ENCODE measurements at regions not wholly inside any gene's neighbourhood (a gene's known extent, or its start where the extent isn't known, plus 50 kb on each side); places are given as distances from the start of the nearest gene placed in this dataset.

DNA sequence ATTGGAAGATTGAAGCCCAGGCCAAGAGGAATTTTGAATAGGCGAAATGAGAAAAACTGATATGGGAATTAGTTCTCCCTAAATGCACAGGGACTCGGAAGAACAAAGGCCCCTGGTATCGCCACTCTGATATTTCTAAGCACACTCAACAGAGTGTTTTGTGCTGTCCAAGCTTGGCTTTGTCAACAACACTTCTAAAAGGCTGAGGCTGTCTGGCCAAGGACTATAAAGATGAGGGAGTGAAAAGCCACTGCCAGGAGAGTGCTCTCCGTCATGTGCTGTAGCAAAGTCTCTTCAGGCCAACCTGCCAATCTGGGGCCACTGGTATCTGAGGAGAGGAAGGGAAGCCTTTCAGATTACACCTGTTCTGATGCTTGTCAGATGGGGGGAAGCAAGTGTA is 611.2 kb upstream of the PIK3C3 start:
- DNase-seq (ENCODE audit: low spot score in 2 of 2) (no peak), ATAC-seq (no peak)
- no peaks in the 10 kb centered on the region for H3K4me1 Mint-ChIP-seq
- no peak overlapping the region for H3K27ac Mint-ChIP-seq
- H3K36me3 Mint-ChIP-seq = no peaks in the 10 kb centered on the region
- no peak overlapping the region for H3K4me3 Mint-ChIP-seq
- H3K9me3 Mint-ChIP-seq = peaks cover 20% of the 10 kb centered on the region

DNA sequence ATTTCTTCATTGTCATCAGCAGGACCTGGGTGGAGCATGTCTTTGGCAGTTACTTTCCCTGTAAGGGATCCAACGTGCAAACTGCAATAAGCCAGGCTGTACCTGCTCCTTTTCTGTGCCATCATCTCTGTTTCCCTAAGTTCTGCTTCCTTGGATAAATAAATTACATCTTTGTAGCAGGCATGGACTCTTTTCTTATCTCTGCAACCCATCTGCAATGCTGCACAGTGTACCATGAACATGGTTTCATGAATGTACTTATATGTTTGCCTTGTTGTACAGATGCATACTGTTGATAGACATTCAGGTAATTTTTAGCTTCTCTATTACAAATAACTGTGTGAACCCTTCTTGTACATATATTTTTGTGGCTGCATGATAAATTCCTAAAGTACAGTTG is 616.7 kb upstream of the PIK3C3 start:
- Mint-ChIP-seq H3K27ac (no peak overlapping the region), H3K36me3 (no peaks in the 10 kb centered on the region), H3K4me3 (no peak overlapping the region), H3K4me1 (no peaks in the 10 kb centered on the region), H3K9me3 (peaks cover 18% of the 10 kb centered on the region)
- no peak for DNase-seq (ENCODE audit: low spot score in 2 of 2)
- ATAC-seq = no peak

DNA sequence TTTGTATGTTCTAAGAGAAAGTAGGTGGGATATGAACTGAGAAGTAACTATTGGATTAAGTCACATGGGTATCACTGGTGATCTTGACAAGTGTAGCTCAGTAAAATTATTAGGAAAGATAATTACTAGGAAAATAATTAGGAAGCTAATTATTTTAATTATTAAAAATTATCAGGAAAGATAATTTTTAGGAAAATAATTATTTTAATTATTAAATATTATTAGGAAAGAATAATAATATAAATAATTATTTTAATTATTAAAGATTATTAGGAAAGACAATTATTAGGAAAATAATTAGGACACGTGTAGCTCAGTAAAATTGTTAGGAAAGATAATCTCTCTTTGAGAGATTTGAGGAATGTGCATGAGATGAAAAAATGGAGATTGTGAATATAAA is 623.4 kb upstream of the PIK3C3 start:
- Mint-ChIP-seq H3K9me3 (peaks cover 6% of the 10 kb centered on the region), H3K4me1 (no peaks in the 10 kb centered on the region), H3K4me3 (no peak overlapping the region), H3K27ac (no peak overlapping the region), H3K36me3 (no peaks in the 10 kb centered on the region)
- ATAC-seq (no peak), DNase-seq (ENCODE audit: low spot score in 2 of 2) (no peak)

DNA sequence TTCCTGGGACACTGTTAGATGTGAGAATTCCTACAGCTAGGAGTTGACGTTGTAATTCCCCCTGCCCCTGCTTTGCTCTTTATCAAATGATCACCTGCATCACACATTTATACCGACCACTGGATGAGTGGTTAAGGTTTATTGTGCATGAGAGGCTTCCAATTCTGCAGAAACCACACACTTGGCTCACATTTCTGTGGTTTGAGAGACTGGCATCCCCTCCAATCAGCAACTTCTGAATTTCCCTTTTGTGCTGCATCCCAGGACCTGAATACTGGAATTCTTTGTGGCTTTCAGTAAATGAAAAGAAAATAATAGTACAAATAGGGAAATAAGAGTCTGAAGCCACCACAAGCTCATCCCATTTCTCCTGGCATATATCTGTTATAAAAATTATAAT is 628.7 kb upstream of the PIK3C3 start:
- no peaks in the 10 kb centered on the region for H3K4me1 Mint-ChIP-seq
- DNase-seq (ENCODE audit: low spot score in 2 of 2) = no peak
- peaks cover 18% of the 10 kb centered on the region for H3K9me3 Mint-ChIP-seq
- H3K27ac Mint-ChIP-seq = no peak overlapping the region
- no peak overlapping the region for H3K4me3 Mint-ChIP-seq
- ATAC-seq = no peak
- H3K36me3 Mint-ChIP-seq = no peaks in the 10 kb centered on the region

DNA sequence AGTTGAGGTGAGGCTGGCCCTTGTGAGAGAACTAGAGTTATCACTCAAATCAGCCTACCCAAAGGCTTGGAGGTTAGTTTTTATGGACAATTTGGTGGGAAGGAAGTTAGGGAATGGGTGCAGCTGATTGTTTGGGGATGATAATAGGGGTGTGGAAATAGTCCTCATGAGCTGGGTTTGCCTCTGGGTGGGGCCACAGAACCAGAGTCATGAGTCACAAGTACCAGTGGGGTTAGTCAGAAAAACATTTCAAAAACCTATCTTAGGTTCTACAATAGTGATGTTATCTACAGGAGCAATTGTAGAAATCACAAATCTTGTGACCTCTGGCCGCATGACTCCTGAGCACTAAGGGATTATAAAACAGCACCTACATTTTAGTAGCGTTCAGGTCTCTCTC is 630.1 kb upstream of the PIK3C3 start:
- H3K9me3 Mint-ChIP-seq = peaks cover 23% of the 10 kb centered on the region
- DNase-seq (ENCODE audit: low spot score in 2 of 2) = no peak
- no peaks in the 10 kb centered on the region for H3K36me3 Mint-ChIP-seq
- H3K4me1 Mint-ChIP-seq = no peaks in the 10 kb centered on the region
- no peak overlapping the region for H3K27ac Mint-ChIP-seq
- H3K4me3 Mint-ChIP-seq = no peak overlapping the region
- no peak for ATAC-seq

DNA sequence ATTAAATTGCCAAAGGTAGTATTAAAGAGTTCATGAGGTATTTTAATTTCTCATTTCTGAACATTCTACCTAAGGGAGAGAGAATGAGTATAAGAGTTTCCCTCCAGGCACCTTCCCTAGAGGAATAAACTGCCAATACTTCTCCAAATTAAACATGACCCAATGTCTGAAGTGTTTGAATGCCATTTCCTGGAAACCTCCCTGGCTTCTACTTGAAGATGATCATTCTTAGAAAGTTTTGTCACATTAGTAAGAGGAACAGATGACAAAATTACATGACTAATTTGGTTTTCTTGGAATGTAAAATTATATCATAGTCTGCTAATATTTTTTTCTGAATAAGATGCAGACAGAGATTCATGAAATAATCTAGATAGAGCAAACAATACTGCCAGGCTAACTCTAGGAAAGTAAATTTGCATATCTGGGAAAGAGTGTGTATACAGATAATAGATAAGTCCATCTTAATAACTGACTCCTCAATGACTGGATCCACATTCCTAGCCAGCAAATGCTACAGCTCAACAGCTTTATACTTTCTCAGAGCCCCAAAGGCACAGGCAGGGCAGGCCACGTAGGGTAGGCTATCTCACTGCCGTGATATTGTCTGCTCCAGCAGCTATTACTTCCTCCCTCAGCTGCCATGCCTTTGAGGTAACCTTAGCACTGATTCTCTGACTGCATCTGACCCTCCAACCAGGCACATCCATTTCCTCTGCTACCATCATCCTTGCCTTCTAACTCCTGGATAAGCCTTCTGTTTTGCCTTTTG is 630.8 kb upstream of the PIK3C3 start:
- no peak overlapping the region for H3K4me3 Mint-ChIP-seq
- H3K4me1 Mint-ChIP-seq = no peaks in the 10 kb centered on the region
- H3K27ac Mint-ChIP-seq = no peak overlapping the region
- no peak for DNase-seq (ENCODE audit: low spot score in 2 of 2)
- H3K36me3 Mint-ChIP-seq = no peaks in the 10 kb centered on the region
- H3K9me3 Mint-ChIP-seq = peaks cover 23% of the 10 kb centered on the region
- no peak for ATAC-seq

DNA sequence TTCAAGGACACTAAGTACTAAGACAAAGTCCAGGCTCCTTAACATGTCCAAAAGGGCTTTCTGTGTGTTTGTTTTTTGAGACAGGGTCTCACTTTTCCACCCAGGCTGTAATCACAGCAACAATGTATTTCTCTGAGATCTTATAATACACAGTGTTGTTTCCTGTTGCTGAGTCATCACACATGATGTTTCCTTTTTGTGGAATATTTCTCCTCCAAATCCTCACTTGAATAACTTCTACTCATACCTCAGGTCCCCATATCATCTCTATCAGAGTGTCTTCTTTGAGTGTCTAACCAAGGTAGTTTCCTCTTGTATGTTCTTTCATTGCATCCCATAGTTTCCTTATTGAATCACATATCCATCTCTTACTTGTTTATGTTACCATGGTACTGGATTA is 632.0 kb upstream of the PIK3C3 start:
- peaks cover 27% of the 10 kb centered on the region for H3K9me3 Mint-ChIP-seq
- DNase-seq (ENCODE audit: low spot score in 2 of 2) (no peak), ATAC-seq (no peak)
- no peaks in the 10 kb centered on the region for H3K4me1 Mint-ChIP-seq
- H3K4me3 Mint-ChIP-seq = no peak overlapping the region
- no peak overlapping the region for H3K27ac Mint-ChIP-seq
- no peaks in the 10 kb centered on the region for H3K36me3 Mint-ChIP-seq

DNA sequence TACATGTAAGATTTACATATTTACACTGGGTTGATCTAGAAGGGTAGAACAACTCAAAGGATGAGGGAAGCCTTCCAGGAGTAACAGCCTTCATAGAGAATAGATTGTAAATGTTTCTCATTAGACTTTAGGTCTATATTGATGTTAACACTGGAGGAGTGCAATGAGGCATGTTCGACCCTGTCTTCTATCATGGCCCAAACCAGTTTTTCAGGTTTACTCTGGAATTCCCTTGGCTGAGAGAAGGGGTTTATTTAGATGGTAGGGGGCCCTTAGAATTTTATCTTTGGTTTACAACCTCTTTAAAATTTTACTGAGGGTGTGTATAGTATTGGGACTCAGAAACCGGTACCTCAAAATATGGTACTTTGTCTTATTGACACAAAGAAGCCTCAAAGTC is 634.9 kb upstream of the PIK3C3 start:
- H3K27ac Mint-ChIP-seq = no peak overlapping the region
- H3K4me1 Mint-ChIP-seq = no peaks in the 10 kb centered on the region
- no peak for ATAC-seq
- peaks cover 19% of the 10 kb centered on the region for H3K9me3 Mint-ChIP-seq
- DNase-seq (ENCODE audit: low spot score in 2 of 2) = no peak
- H3K4me3 Mint-ChIP-seq = no peak overlapping the region
- H3K36me3 Mint-ChIP-seq = no peaks in the 10 kb centered on the region

DNA sequence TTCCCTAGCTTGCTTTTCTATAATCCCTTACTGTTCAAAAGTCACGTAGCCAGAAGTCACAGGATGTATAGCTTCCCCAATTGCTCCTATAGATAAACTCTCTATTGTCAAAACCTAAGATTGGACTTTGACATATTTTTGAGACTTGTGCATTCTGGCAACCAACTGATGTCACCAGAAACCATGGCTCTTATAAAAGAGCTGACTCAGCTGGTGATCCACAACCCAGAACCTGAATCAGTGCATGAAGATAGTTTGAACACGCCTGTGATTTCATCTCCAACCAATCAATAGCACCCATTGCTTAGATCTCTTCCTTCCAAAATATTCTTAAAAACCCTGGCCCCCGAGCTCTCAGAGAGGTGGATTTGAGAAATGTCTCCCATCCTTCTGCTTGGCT is 639.9 kb upstream of the PIK3C3 start:
- Mint-ChIP-seq H3K36me3 (no peaks in the 10 kb centered on the region), H3K4me3 (no peak overlapping the region), H3K9me3 (peaks cover 13% of the 10 kb centered on the region), H3K27ac (no peak overlapping the region), H3K4me1 (no peaks in the 10 kb centered on the region)
- ATAC-seq (no peak), DNase-seq (ENCODE audit: low spot score in 2 of 2) (no peak)

DNA sequence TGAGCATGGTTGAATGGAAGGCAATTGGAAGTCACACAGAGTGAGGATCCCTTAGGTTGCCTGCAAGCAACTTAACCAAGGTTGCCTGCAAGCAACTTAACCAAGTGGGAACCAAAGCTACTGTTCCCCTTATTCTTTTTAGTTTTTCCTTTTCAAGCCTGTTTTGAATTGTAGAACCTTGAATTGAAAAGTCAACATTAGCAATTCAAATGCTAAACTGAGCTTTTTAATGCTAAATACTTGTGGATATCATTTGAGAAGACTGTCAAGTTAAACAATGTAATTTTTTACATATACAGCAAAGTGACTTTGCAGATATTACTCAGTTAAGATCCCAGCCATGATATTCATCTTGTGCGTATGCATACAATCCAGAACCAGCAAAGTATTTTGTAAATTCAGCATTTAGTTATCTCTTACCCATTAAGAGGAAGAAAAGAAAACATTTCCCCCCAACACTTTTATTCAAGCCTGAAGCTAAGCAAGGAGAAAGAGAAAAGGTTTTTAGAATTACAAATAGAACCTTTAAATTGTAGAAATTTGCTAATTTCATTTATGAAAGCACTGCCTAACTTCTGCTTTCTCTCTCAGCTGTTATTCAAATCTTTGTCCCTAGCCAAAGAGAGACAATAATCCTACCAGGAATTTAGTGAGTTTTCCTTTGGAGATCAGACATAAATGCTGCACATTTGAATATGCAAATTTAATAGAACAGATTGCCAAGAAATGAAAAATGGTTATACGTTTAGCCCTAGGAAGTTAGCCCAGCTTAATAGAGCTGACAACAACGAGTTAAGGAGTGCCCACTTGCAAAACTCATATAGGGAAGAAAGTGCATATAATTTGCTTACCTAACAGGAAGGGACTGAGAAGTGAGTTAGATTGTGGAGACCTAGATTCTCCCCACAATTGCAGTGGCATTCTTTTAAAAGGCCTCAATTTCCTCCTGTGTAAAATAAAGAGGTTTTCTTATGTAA is 643.2 kb upstream of the PIK3C3 start:
- no peak for DNase-seq (ENCODE audit: low spot score in 2 of 2)
- peaks cover 14% of the 10 kb centered on the region for H3K9me3 Mint-ChIP-seq
- H3K4me3 Mint-ChIP-seq = no peak overlapping the region
- no peaks in the 10 kb centered on the region for H3K36me3 Mint-ChIP-seq
- H3K27ac Mint-ChIP-seq = no peak overlapping the region
- H3K4me1 Mint-ChIP-seq = no peaks in the 10 kb centered on the region
- ATAC-seq = no peak

DNA sequence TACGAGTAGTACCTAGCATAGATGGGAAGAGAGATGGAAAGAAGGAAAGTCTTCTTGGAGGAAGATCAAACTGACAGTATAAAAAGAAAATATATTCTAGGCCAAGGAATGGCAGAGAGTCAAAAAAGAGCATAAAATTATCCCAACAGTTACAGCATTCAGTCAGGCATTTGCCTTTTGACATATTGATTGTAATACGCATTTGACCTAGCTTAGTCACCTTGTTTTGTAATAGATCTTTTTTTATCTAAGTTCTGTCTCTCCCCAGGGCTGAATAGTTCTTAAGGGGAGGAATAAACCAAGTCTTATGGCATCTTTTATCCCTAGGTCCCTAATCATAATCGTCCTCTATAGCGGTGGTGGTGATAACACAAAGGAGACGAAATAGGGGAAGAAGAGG is 657.3 kb upstream of the PIK3C3 start:
- H3K4me3 Mint-ChIP-seq = no peak overlapping the region
- no peak for ATAC-seq
- peaks cover 23% of the 10 kb centered on the region for H3K9me3 Mint-ChIP-seq
- no peaks in the 10 kb centered on the region for H3K4me1 Mint-ChIP-seq
- H3K27ac Mint-ChIP-seq = no peak overlapping the region
- no peaks in the 10 kb centered on the region for H3K36me3 Mint-ChIP-seq
- no peak for DNase-seq (ENCODE audit: low spot score in 2 of 2)

DNA sequence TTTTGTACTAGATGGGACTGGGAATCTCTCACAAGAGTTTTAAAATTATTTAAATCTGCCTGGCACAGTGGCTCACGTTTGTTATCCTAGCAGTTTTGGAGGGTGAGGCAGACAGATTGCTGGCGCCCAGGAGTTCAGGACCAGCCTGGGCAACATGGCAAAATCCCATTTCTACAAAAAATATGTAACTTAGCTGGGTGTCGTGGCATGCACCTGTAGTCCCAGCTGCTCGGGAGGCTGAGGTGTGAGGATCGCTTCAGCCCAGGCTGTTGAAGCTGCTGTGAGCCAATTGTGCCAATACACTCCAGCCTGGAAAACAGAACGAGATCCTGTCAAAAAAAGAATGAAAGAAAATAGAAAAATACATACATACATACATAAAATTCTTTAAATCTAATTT is 685.7 kb upstream of the PIK3C3 start:
- Mint-ChIP-seq H3K9me3 (peaks cover 12% of the 10 kb centered on the region), H3K36me3 (no peaks in the 10 kb centered on the region), H3K4me1 (no peaks in the 10 kb centered on the region), H3K4me3 (no peak overlapping the region), H3K27ac (no peak overlapping the region)
- DNase-seq (ENCODE audit: low spot score in 2 of 2) = no peak
- ATAC-seq = no peak

DNA sequence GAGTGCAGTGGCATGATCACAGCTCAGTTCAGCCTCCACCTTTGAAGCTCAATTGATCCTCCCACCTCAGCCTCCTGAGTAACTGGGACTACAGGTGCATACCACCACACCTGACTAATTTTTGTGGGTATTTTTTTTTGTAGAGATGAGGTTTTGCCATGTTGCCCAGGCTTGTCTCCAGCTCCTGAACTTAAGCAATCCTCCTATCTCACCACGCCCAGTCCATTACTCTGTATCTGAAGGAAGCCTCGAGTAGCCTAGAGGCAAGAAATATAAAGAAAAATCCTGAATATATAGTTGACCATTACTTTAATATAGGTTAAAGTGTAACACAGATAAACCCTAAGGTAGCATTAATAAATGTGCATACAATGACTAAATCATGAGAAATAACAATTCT is 686.8 kb upstream of the PIK3C3 start:
- Mint-ChIP-seq H3K4me3 (no peak overlapping the region), H3K4me1 (no peaks in the 10 kb centered on the region), H3K36me3 (no peaks in the 10 kb centered on the region), H3K9me3 (peaks cover 5% of the 10 kb centered on the region), H3K27ac (no peak overlapping the region)
- no peak for ATAC-seq
- no peak for DNase-seq (ENCODE audit: low spot score in 2 of 2)

DNA sequence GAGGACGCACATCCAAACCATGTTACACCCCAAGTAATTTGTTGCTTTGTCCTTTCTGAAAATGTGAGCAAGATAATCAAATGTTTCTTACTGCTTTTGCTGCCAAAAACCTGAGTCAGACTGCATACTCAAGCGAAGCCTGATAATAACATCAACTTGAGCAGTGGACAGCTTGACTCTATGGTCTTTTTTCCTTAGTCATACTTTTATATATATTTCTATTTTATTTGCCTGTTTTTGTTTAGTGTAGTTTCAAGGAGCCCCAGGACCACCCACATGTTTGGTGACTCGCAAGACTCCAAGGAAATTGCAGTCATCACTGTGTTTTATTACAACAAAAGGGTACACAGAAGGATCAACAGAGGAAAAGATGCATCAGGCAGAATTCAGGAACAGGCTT is 688.4 kb upstream of the PIK3C3 start:
- Mint-ChIP-seq H3K9me3 (peaks cover 12% of the 10 kb centered on the region), H3K27ac (no peak overlapping the region), H3K4me1 (no peaks in the 10 kb centered on the region), H3K36me3 (no peaks in the 10 kb centered on the region), H3K4me3 (no peak overlapping the region)
- ATAC-seq (no peak), DNase-seq (ENCODE audit: low spot score in 2 of 2) (no peak)

DNA sequence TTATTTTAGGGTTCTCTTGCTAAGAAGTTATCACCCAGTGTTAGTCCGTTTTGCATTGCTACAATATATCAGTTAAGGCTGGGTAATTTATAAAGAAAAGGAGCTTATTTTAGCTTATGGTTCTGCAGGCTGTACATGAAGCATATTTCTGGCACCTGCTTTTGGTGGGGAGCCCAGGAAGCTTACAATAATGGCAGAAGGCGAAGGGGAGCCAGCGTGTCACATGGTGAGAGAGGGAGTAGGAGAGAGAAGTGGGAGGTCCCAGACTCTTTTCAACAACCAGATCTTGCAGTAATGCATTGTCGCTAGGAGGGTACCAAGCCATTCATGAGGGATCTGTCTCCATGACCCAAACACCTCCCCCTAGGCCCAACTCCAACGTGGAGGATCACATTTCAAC is 688.8 kb upstream of the PIK3C3 start:
- no peaks in the 10 kb centered on the region for H3K36me3 Mint-ChIP-seq
- H3K4me3 Mint-ChIP-seq = no peak overlapping the region
- no peak for ATAC-seq
- H3K9me3 Mint-ChIP-seq = peaks cover 12% of the 10 kb centered on the region
- H3K27ac Mint-ChIP-seq = no peak overlapping the region
- no peaks in the 10 kb centered on the region for H3K4me1 Mint-ChIP-seq
- no peak for DNase-seq (ENCODE audit: low spot score in 2 of 2)

DNA sequence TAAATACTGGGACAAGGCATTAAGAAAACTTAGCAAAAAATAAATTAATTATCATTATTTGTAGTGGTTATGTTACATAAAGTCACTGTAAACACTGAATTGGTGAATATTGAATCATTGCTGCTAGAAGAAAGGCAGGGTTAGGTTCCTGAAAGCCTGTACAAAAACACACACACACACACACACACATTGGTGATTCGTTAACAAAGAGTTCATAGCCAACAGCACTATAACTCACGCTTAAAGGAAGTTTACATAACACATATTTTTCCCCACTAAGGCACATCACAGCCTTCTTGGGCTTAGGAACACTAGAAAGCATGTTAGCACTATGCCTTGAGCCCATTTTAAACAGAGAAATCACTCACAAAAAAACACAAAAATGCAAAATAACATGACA is 690.0 kb upstream of the PIK3C3 start:
- no peak for DNase-seq (ENCODE audit: low spot score in 2 of 2)

More for the DNA sequence above, 690.0 kb upstream of the PIK3C3 start:
- no peaks in the 10 kb centered on the region for H3K36me3 Mint-ChIP-seq
- H3K4me1 Mint-ChIP-seq = no peaks in the 10 kb centered on the region
- no peak overlapping the region for H3K4me3 Mint-ChIP-seq
- no peak for ATAC-seq
- no peak overlapping the region for H3K27ac Mint-ChIP-seq
- peaks cover 9% of the 10 kb centered on the region for H3K9me3 Mint-ChIP-seq

Data from stimulated activated effector memory CD8-positive, alpha-beta T cell treated with anti-CD3 and anti-CD28 coated beads, Interleukin-12 subunit alpha, Interleukin-12 subunit beta, amount 100 ng/mL, for 72 hours (primary cell).